HCT116 (cell line): ENCODE measurements at regions not wholly inside any gene's neighbourhood (a gene's known extent, or its start where the extent isn't known, plus 50 kb on each side); places are given as distances from the start of the nearest gene placed in this dataset.
"Not testable (repeated sequence)": the region's sequence is repeated elsewhere in the genome, so short reads cannot be mapped to it uniquely, and the experiment has no call there.

Experiments used
- CEBPB ChIP-seq: IDR thresholded peaks from 2 replicates; pipeline ENCODE4 v1.6.1; 2012; ENCODE audit warnings: low read depth
- CTCF ChIP-seq, 3 experiments: fragments of 200-600 bp in 1 of 3; sonication (generic) in 1 of 3; IDR thresholded peaks in 2 of 3; conservative IDR thresholded peaks in 1 of 3; 2 replicates each; pipeline ENCODE4 v1.5.1; 2012 to 2017; ENCODE audit warnings: low read depth in 2 of 3, low read length in 2 of 3, antibody characterized with exemption in 1 of 3, borderline replicate concordance in 1 of 3, control low read depth in 1 of 3, mild to moderate bottlenecking in 1 of 3, mixed read lengths in 1 of 3, mixed run types in 1 of 3, moderate library complexity in 1 of 3; ENCODE audit not compliant: insufficient read depth in 1 of 3
- EZH2 ChIP-seq: fragments of 200-600 bp; sonication (generic); IDR thresholded peaks from 2 replicates; pipeline ENCODE4 v1.6.1; 2017; ENCODE audit warnings: antibody characterized with exemption, mixed run types
- FOSL1 ChIP-seq: IDR thresholded peaks from 2 replicates; pipeline ENCODE4 v1.6.1; 2012; ENCODE audit warnings: low read depth
- JUND ChIP-seq: IDR thresholded peaks from 2 replicates; pipeline ENCODE4 v1.6.1; 2012
- POLR2A ChIP-seq: IDR thresholded peaks from 2 replicates; pipeline ENCODE4 v1.7.0; 2011; ENCODE audit warnings: borderline replicate concordance; ENCODE audit not compliant: insufficient read depth, insufficient read length; ENCODE audit errors: extremely low read depth
- POLR2AphosphoS5 ChIP-seq: IDR thresholded peaks from 2 replicates; pipeline ENCODE4 v1.6.1; 2011; ENCODE audit warnings: mild to moderate bottlenecking, low read depth, low read length, moderate library complexity
- RAD21 ChIP-seq: IDR thresholded peaks from 2 replicates; pipeline ENCODE4 v1.6.1; 2012; ENCODE audit warnings: low read depth, mild to moderate bottlenecking
- REST ChIP-seq: IDR thresholded peaks from 2 replicates; pipeline ENCODE4 v1.6.1; 2012; ENCODE audit warnings: low read depth
- YY1 ChIP-seq: IDR thresholded peaks from 2 replicates; pipeline ENCODE4 v1.6.1; 2011; ENCODE audit warnings: low read length, low read depth, moderate library complexity, mild to moderate bottlenecking; ENCODE audit not compliant: insufficient replicate concordance; ENCODE audit errors: extremely low read depth

GRCh38 chr16:29219966-29220646 lies 186.4 kb downstream of the NPIPB11 start:
- not testable (repeated sequence) for TF ChIP-seq FOSL1; CTCF (IDR thresholded peaks at IDR 0.05 in 2 of 3, conservative IDR thresholded peaks at IDR 0.05 in 1 of 3; ENCODE audit: borderline replicate concordance in 1 of 3, insufficient read depth in 1 of 3, low read depth in 2 of 3, low read length in 2 of 3); REST; RAD21; JUND; YY1; POLR2A; POLR2AphosphoS5; EZH2; CEBPB
